Tibial artery (tissue), 4 donors: ENCODE measurements at regions not wholly inside any gene's neighbourhood (a gene's known extent, or its start where the extent isn't known, plus 50 kb on each side); places are given as distances from the start of the nearest gene placed in this dataset.
"Not testable (repeated sequence)": the region's sequence is repeated elsewhere in the genome, so short reads cannot be mapped to it uniquely, and the experiment has no call there.

Experiments
- DNase-seq, 2 donors: peaks; one replicate each; pipeline ENCODE4 v3.0.0-alpha.2; 2019
- H3K27ac ChIP-seq, 2 donors: fragments of 200-600 bp; sonication (generic) in 1 of 2; 1 replicate in 1 of 2; 2 replicates in 1 of 2; pipeline ENCODE4 v1.5.1; 2018 to 2019; ENCODE audit warnings: mild to moderate bottlenecking in 1 of 2
- H3K27me3 ChIP-seq, 2 donors: fragments of 200-600 bp; sonication (generic) in 1 of 2; one replicate each; pipeline versions ENCODE4 v1.5.1 to v1.6.0; 2016 to 2019
- H3K36me3 ChIP-seq, 3 donors: fragments of 200-600 bp; sonication (generic) in 2 of 3; one replicate each; pipeline ENCODE4 v1.5.1; 2016 to 2019; ENCODE audit warnings: mild to moderate bottlenecking in 2 of 3
- H3K4me1 ChIP-seq, 4 donors: fragments of 200-600 bp; sonication (generic) in 2 of 4; 1 replicate in 3 of 4; 2 replicates in 1 of 4; pipeline ENCODE4 v1.5.1; 2016 to 2019
- H3K4me3 ChIP-seq, 2 donors: fragments of 200-600 bp; sonication (generic) in 1 of 2; 1 replicate in 1 of 2; 2 replicates in 1 of 2; pipeline ENCODE4 v1.5.1; 2018 to 2019; ENCODE audit warnings: mild to moderate bottlenecking in 2 of 2
- H3K9me3 ChIP-seq, 3 donors: fragments of 200-600 bp; sonication (generic) in 1 of 3; one replicate each; pipeline ENCODE4 v1.5.1; 2016 to 2019
- intact Hi-C: fragments of 100-400 bp; cut with DNase I; formaldehyde crosslinking; loops from one replicate; pipeline ENCODE4 v1.15.0; 2023; ENCODE audit warnings: low total_unique reads
- TF ChIP-seq, protein P1 (sequence below), 2 experiments: fragments of 200-600 bp in 1 of 2; fragments of 450-650 bp in 1 of 2; IDR thresholded peaks; one replicate each; pipeline ENCODE4 v1.5.1; 2017 to 2019; ENCODE audit warnings: antibody characterized with exemption in 2 of 2, mild to moderate bottlenecking in 1 of 2, moderate library complexity in 1 of 2

DNA sequence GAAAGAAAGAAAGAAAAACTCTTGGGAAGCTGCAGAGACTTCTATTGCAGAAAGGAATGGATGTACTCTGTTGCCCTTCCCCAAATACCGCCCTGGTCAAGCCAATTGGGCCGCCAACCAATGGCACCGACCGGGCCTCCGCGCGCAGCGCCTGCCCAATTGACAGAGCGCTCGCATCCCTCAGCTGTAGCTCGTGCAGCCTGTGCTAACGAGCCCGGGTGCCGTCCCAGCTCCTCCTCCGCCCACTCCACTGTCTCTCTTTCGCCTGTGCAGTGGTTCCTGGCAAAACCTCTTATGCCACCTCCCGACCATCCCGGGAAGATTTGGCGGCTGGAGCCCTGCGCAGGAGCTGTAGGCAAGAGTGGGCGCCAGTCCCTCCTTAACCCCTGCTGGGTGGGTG lies 304.2 kb upstream of the DPP6 start:
- intact Hi-C loops, H3K27me3 ChIP-seq, H3K36me3 ChIP-seq, H3K4me1 ChIP-seq, DNase-seq, H3K27ac ChIP-seq, H3K4me3 ChIP-seq, H3K9me3 ChIP-seq: not testable (repeated sequence)

DNA sequence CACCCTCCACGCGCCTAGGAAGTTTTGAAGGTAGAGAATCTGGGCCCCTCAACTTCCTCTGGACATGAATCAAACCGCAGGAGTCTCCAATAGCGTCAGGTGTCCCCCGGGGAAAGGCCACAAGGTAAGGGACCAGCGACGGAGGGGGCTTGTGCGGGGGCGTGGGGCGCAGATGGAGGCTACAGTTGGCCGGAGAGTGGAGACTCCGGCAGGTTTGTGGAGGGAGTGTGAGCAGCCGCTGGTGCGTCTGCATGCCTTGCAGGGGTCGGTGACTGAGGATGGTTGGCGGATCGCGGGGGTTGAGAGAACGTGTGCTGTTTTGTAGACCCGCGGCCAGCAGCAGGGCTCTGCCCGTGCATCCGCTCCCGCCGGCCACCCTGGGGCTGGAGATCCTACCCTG lies 303.3 kb upstream of the DPP6 start:
- H3K4me3 ChIP-seq, H3K36me3 ChIP-seq, intact Hi-C loops, H3K27ac ChIP-seq, H3K27me3 ChIP-seq, DNase-seq, H3K4me1 ChIP-seq, H3K9me3 ChIP-seq: not testable (repeated sequence)

DNA sequence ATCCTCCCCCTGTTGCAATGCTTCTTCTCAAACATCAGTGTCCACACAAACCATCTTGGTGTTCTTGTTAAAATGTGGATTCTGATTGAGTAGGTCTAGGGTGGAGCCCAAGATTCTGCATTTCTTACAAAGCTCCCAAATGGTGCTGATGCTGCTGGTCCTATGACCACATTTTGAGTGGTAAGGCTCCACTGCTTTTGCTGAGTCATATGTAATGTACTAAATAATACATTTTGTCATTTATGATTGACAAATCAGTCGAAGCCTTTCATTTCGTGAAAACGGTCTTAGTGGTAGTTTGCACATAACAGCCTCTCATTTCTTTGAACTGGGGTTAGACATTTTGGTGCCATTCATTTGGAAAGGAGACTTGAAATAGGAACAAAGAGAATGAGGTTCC lies 286.3 kb upstream of the DPP6 start:
- H3K9me3 ChIP-seq, H3K27me3 ChIP-seq, intact Hi-C loops, H3K27ac ChIP-seq, H3K4me3 ChIP-seq, H3K4me1 ChIP-seq, DNase-seq, H3K36me3 ChIP-seq: not testable (repeated sequence)

DNA sequence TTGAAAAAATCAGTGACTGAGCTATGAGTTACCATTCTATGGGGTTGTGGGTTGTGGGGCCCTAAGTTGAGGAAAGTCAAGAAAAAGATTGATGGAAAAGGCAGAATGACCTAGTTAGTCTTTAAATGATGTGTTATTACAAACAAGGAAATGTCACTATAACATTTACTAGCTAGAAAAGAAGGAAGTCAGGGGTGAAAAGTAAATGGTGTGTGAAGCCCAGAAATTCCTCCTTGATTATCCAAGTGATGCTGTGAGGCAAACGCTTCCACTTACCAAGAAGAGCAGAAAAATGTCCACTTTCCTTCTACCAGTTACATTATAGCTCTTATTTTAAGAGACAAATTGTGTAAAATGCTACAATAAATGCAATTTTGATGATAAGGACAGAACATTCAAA lies 285.3 kb upstream of the DPP6 start:
- H3K4me3 ChIP-seq, H3K4me1 ChIP-seq, H3K27ac ChIP-seq, H3K27me3 ChIP-seq, H3K9me3 ChIP-seq, H3K36me3 ChIP-seq, intact Hi-C loops, DNase-seq: not testable (repeated sequence)

DNA sequence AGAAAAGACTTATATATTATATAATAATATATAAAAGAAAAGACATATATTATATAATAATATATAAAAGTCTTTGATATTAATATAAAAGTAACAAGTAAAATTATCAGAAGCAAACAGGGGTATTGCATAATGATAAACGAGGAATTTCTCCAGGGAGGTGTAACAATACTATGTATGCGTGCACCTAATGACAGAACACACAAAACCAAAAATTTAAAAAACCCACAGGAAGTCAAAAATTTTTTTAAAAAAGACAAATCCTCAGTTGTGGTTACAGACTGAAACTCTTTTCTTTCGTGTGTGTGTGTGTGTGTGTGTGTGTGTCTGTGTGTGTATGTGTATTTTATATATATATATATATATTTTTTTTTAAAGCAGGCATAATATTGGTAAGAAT lies 279.2 kb upstream of the DPP6 start:
- H3K36me3 ChIP-seq, result no peaks in the 10 kb centered on the region
- H3K27me3 ChIP-seq, result no peaks in the 10 kb centered on the region
- no peak for DNase-seq
- no peak overlapping the region for H3K27ac ChIP-seq
- TF ChIP-seq, protein P1, sequence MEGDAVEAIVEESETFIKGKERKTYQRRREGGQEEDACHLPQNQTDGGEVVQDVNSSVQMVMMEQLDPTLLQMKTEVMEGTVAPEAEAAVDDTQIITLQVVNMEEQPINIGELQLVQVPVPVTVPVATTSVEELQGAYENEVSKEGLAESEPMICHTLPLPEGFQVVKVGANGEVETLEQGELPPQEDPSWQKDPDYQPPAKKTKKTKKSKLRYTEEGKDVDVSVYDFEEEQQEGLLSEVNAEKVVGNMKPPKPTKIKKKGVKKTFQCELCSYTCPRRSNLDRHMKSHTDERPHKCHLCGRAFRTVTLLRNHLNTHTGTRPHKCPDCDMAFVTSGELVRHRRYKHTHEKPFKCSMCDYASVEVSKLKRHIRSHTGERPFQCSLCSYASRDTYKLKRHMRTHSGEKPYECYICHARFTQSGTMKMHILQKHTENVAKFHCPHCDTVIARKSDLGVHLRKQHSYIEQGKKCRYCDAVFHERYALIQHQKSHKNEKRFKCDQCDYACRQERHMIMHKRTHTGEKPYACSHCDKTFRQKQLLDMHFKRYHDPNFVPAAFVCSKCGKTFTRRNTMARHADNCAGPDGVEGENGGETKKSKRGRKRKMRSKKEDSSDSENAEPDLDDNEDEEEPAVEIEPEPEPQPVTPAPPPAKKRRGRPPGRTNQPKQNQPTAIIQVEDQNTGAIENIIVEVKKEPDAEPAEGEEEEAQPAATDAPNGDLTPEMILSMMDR (IDR thresholded peaks at IDR 0.05), result no peak
- no peak overlapping the region for H3K4me3 ChIP-seq
- no peaks in the 10 kb centered on the region for H3K9me3 ChIP-seq
- intact Hi-C loops, result no loop called here
- no peaks in the 10 kb centered on the region for H3K4me1 ChIP-seq

DNA sequence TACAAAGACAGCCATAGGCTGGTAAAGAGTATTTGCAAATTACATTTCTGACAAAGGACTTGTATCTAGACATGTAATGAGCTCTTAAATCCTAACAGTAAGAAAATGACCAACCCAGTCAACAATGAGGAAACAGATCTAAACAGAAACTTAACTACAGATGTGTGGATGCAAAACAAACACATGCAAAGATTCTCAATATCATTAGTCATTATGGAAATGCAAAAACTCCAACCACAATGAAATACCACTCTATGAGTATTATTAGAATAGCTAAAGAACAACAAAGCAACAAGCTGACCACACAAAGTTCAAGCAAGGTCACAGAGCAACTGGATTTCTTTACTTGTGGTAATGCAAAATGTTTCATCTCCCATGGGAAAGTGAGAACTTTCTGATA lies 275.3 kb upstream of the DPP6 start:
- H3K36me3 ChIP-seq, DNase-seq, H3K4me3 ChIP-seq, H3K4me1 ChIP-seq, H3K27ac ChIP-seq, H3K27me3 ChIP-seq, intact Hi-C loops, H3K9me3 ChIP-seq: not testable (repeated sequence)

DNA sequence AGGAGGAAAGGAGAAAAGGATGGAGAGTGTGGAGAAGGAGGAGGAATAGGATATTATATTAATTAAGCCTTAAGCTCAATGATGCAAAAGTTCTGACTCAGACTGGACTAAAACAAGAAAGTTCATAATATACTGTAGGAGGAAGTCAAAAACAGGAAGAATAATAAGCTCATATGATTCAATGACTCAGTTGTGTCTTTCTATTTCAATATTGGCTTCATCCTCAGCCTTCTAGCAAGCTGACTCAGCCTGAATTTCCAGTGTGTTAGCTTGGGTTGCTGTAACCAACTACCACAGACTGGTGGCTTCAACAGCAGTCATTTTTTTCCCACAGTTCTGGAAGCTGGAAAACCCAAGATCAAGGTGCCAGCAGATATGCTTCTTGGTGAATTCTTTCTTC lies 254.8 kb upstream of the DPP6 start:
- H3K4me3 ChIP-seq, H3K27me3 ChIP-seq, H3K36me3 ChIP-seq, DNase-seq, H3K27ac ChIP-seq, H3K4me1 ChIP-seq, H3K9me3 ChIP-seq, intact Hi-C loops: not testable (repeated sequence)

DNA sequence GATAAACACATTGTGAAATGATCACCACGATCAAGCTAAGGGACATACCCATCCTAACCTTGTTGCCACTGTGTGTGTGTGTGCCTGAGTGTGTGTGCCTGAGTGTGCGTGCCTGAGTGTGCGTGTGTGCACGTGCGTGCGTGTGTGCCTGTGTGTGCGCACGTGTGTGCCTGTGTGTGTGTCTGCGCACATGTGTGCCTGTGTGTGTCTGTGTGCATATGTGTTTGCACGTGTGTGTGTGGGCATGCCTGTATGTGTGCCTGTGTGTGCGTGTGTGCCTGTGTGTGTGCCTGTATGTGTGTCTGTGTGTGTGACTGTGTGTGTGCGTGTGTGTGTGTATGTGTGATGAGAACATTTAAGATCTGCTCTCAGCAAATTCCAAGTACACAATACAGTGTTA lies 244.1 kb upstream of the DPP6 start:
- intact Hi-C loops, result no loop called here
- H3K4me3 ChIP-seq, result no peak overlapping the region
- H3K4me1 ChIP-seq, result no peaks in the 10 kb centered on the region
- no peaks in the 10 kb centered on the region for H3K9me3 ChIP-seq
- no peaks in the 10 kb centered on the region for H3K27me3 ChIP-seq
- H3K36me3 ChIP-seq, result no peaks in the 10 kb centered on the region
- no peak overlapping the region for H3K27ac ChIP-seq
- TF ChIP-seq, protein P1 (IDR thresholded peaks at IDR 0.05), result no peak
- DNase-seq, result no peak

DNA sequence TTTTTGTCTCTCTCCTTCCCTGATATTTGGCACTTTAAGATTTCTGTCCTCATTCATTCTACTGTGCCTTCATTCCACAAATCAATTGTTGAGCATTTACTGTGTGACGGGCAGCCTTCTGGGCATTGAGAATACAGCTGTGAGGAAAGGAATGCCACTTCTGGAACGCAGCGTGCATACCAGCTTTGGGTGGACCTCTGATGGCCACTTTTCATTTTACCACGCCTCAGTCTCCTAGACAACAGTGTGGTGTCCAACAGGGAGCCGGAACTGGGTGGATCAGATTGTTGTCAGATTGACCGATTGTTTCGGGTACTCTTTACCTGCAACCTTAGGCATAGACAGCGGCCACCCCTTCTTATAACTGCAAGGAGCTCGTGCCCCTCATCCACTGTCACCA lies 222.7 kb upstream of the DPP6 start:
- TF ChIP-seq, protein P1 (IDR thresholded peaks at IDR 0.05), result no peak
- Histone ChIP-seq H3K4me3 (no peak overlapping the region), H3K36me3 (no peaks in the 10 kb centered on the region), H3K9me3 (no peaks in the 10 kb centered on the region), H3K4me1 (no peaks in the 10 kb centered on the region), H3K27me3 (no peaks in the 10 kb centered on the region), H3K27ac (no peak overlapping the region)
- intact Hi-C loops, result loop anchor here (5.0 kb wide), 1 partner anchor 863 kb away; no protein-coding TSS in a partner anchor
- no peak for DNase-seq
